K562 (cell line): ENCODE measurements at regions not wholly inside any gene's neighbourhood (a gene's known extent, or its start where the extent isn't known, plus 50 kb on each side); places are given as distances from the start of the nearest gene placed in this dataset.

Experiments
- CBFB ChIP-seq: sonication (generic); formaldehyde crosslinking; IDR thresholded peaks from 2 replicates; pipeline ENCODE4 v1.4.0; 2020; ENCODE audit warnings: mild to moderate bottlenecking, missing genetic modification reagents
- CCNT2 ChIP-seq: IDR thresholded peaks from 2 replicates; pipeline ENCODE4 v1.6.1; 2011; ENCODE audit warnings: borderline replicate concordance, low read depth, mild to moderate bottlenecking, moderate library complexity, mixed read lengths, low read length; ENCODE audit not compliant: insufficient read length; ENCODE audit errors: extremely low read depth
- FOSL1 ChIP-seq: fragments of 200-800 bp; sonication (Bioruptor generic); conservative IDR thresholded peaks from 2 replicates; pipeline ENCODE4 v1.6.1; 2016; ENCODE audit warnings: missing genetic modification characterization, missing compliant biosample characterization
- IRF2 ChIP-seq: sonication (generic); formaldehyde crosslinking; IDR thresholded peaks from 2 replicates; pipeline ENCODE4 v1.8.1; 2022; ENCODE audit warnings: mild to moderate bottlenecking, missing genetic modification reagents
- NFE2L1 ChIP-seq: fragments of 450-650 bp; IDR thresholded peaks from 2 replicates; pipeline ENCODE4 v1.6.1; 2016; ENCODE audit warnings: missing genetic modification characterization, low read depth, mild to moderate bottlenecking, missing compliant biosample characterization, moderate library complexity, borderline replicate concordance
- POLR2A ChIP-seq: fragments of 450-650 bp; conservative IDR thresholded peaks from 2 replicates; pipeline ENCODE4 v1.6.1; 2016
- TRIM28 ChIP-seq: fragments of 450-650 bp; IDR thresholded peaks from 2 replicates; pipeline ENCODE4 v1.6.1; 2017
- YY1 ChIP-seq, 3 experiments: IDR thresholded peaks; 2 replicates each; pipeline ENCODE4 v1.6.1; 2011; ENCODE audit warnings: low read length in 2 of 3, mild to moderate bottlenecking in 2 of 3, moderate library complexity in 2 of 3, borderline replicate concordance in 1 of 3, control low read depth in 1 of 3, low read depth in 1 of 3; ENCODE audit not compliant: insufficient read depth in 3 of 3, insufficient replicate concordance in 2 of 3, control insufficient read depth in 1 of 3, insufficient read length in 1 of 3; ENCODE audit errors: extremely low read depth in 1 of 3
- ZNF212 ChIP-seq: fragments of 450-650 bp; formaldehyde crosslinking; IDR thresholded peaks from 2 replicates; pipeline ENCODE4 v1.4.0; 2020; ENCODE audit warnings: mild to moderate bottlenecking
- TF ChIP-seq, protein P1 (sequence below), 3 experiments: IDR thresholded peaks in 2 of 3; conservative IDR thresholded peaks in 1 of 3; 2 replicates each; pipeline ENCODE4 v1.5.1; 2011 to 2012; ENCODE audit warnings: low read length in 3 of 3, mild to moderate bottlenecking in 3 of 3, control low read depth in 2 of 3, improper control_type of control experiment in 1 of 3, inconsistent platforms in 1 of 3, low read depth in 1 of 3, mixed read lengths in 1 of 3, moderate library complexity in 1 of 3; ENCODE audit not compliant: insufficient read depth in 2 of 3
- TF ChIP-seq, protein P2 (sequence below): fragments of 450-650 bp; formaldehyde crosslinking; IDR thresholded peaks from 2 replicates; pipeline ENCODE4 v1.4.0; 2022; ENCODE audit warnings: missing genetic modification characterization
- TF ChIP-seq, protein P3 (sequence below): sonication (generic); formaldehyde crosslinking; IDR thresholded peaks from 2 replicates; pipeline ENCODE4 v1.8.1; 2023; ENCODE audit warnings: mild to moderate bottlenecking, missing genetic modification reagents
- TF ChIP-seq, protein P4 (sequence below), 2 experiments: IDR thresholded peaks; 2 replicates each; pipeline ENCODE4 v1.6.1; 2011; ENCODE audit warnings: borderline replicate concordance in 1 of 2, control low read depth in 1 of 2, low read depth in 1 of 2, low read length in 1 of 2, mild to moderate bottlenecking in 1 of 2, mixed read lengths in 1 of 2, moderate library complexity in 1 of 2; ENCODE audit not compliant: insufficient read depth in 1 of 2, insufficient read length in 1 of 2, poor library complexity in 1 of 2, severe bottlenecking in 1 of 2; ENCODE audit errors: extremely low read depth in 1 of 2
- TF ChIP-seq, protein P5 (sequence below): sonication (generic); formaldehyde crosslinking; IDR thresholded peaks from 2 replicates; pipeline ENCODE4 v1.8.1; 2022; ENCODE audit warnings: missing genetic modification reagents

DNA sequence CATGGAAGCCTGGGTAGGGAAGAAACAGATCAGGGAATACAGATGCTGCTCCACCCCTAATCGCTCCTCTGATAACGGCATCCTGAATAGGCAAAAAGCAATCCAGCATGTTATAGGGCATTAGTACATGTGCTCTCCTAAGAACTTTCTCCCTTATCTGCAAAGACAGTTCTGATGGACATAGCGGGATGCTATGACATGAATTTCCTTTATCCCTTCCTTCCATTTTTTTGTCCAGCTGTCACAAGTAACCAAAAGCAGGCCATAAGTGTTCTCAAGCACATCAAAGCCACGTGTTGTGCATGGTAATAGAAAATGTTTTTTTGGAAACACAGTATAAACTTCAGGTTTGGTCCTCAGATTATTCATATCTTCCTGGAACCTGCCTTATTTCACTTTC is 141.4 kb upstream of the MON1B start:
- TF ChIP-seq, protein P1, sequence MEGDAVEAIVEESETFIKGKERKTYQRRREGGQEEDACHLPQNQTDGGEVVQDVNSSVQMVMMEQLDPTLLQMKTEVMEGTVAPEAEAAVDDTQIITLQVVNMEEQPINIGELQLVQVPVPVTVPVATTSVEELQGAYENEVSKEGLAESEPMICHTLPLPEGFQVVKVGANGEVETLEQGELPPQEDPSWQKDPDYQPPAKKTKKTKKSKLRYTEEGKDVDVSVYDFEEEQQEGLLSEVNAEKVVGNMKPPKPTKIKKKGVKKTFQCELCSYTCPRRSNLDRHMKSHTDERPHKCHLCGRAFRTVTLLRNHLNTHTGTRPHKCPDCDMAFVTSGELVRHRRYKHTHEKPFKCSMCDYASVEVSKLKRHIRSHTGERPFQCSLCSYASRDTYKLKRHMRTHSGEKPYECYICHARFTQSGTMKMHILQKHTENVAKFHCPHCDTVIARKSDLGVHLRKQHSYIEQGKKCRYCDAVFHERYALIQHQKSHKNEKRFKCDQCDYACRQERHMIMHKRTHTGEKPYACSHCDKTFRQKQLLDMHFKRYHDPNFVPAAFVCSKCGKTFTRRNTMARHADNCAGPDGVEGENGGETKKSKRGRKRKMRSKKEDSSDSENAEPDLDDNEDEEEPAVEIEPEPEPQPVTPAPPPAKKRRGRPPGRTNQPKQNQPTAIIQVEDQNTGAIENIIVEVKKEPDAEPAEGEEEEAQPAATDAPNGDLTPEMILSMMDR (IDR thresholded peaks at IDR 0.05 in 2 of 3, conservative IDR thresholded peaks at IDR 0.05 in 1 of 3; ENCODE audit: insufficient read depth in 2 of 3, low read depth in 1 of 3, low read length in 3 of 3): no peak
- TF ChIP-seq NFE2L1 (tag): no peak
- no peak for TF ChIP-seq ZNF212 (CRISPR knock-in tag)
- TF ChIP-seq POLR2A: no peak
- no peak for TF ChIP-seq YY1 (IDR thresholded peaks at IDR 0.05; ENCODE audit: borderline replicate concordance in 1 of 3, control insufficient read depth in 1 of 3, extremely low read depth in 1 of 3, insufficient read depth in 3 of 3, insufficient read length in 1 of 3, insufficient replicate concordance in 2 of 3, low read depth in 1 of 3, low read length in 2 of 3)
- TF ChIP-seq CBFB (CRISPR knock-in tag): no peak
- no peak for TF ChIP-seq TRIM28
- no peak for TF ChIP-seq IRF2 (CRISPR knock-in tag)
- TF ChIP-seq, protein P2, sequence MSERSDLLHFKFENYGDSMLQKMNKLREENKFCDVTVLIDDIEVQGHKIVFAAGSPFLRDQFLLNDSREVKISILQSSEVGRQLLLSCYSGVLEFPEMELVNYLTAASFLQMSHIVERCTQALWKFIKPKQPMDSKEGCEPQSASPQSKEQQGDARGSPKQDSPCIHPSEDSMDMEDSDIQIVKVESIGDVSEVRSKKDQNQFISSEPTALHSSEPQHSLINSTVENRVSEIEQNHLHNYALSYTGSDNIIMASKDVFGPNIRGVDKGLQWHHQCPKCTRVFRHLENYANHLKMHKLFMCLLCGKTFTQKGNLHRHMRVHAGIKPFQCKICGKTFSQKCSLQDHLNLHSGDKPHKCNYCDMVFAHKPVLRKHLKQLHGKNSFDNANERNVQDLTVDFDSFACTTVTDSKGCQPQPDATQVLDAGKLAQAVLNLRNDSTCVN (CRISPR knock-in tag): no peak
- TF ChIP-seq, protein P3, sequence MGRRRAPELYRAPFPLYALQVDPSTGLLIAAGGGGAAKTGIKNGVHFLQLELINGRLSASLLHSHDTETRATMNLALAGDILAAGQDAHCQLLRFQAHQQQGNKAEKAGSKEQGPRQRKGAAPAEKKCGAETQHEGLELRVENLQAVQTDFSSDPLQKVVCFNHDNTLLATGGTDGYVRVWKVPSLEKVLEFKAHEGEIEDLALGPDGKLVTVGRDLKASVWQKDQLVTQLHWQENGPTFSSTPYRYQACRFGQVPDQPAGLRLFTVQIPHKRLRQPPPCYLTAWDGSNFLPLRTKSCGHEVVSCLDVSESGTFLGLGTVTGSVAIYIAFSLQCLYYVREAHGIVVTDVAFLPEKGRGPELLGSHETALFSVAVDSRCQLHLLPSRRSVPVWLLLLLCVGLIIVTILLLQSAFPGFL (CRISPR knock-in tag): no peak
- TF ChIP-seq CCNT2: no peak
- TF ChIP-seq FOSL1 (tag): no peak
- TF ChIP-seq, protein P4, sequence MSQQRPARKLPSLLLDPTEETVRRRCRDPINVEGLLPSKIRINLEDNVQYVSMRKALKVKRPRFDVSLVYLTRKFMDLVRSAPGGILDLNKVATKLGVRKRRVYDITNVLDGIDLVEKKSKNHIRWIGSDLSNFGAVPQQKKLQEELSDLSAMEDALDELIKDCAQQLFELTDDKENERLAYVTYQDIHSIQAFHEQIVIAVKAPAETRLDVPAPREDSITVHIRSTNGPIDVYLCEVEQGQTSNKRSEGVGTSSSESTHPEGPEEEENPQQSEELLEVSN (IDR thresholded peaks at IDR 0.05; ENCODE audit: borderline replicate concordance in 1 of 2, extremely low read depth in 1 of 2, insufficient read depth in 1 of 2, insufficient read length in 1 of 2, low read depth in 1 of 2, low read length in 1 of 2, poor library complexity in 1 of 2, severe bottlenecking in 1 of 2): no peak
- TF ChIP-seq, protein P5, sequence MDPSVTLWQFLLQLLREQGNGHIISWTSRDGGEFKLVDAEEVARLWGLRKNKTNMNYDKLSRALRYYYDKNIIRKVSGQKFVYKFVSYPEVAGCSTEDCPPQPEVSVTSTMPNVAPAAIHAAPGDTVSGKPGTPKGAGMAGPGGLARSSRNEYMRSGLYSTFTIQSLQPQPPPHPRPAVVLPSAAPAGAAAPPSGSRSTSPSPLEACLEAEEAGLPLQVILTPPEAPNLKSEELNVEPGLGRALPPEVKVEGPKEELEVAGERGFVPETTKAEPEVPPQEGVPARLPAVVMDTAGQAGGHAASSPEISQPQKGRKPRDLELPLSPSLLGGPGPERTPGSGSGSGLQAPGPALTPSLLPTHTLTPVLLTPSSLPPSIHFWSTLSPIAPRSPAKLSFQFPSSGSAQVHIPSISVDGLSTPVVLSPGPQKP (CRISPR knock-in tag): no peak
